ENCODE measurements at regions not wholly inside any gene's neighbourhood (a gene's known extent, or its start where the extent isn't known, plus 50 kb on each side); places are given as distances from the start of the nearest gene placed in this dataset.

DNA sequence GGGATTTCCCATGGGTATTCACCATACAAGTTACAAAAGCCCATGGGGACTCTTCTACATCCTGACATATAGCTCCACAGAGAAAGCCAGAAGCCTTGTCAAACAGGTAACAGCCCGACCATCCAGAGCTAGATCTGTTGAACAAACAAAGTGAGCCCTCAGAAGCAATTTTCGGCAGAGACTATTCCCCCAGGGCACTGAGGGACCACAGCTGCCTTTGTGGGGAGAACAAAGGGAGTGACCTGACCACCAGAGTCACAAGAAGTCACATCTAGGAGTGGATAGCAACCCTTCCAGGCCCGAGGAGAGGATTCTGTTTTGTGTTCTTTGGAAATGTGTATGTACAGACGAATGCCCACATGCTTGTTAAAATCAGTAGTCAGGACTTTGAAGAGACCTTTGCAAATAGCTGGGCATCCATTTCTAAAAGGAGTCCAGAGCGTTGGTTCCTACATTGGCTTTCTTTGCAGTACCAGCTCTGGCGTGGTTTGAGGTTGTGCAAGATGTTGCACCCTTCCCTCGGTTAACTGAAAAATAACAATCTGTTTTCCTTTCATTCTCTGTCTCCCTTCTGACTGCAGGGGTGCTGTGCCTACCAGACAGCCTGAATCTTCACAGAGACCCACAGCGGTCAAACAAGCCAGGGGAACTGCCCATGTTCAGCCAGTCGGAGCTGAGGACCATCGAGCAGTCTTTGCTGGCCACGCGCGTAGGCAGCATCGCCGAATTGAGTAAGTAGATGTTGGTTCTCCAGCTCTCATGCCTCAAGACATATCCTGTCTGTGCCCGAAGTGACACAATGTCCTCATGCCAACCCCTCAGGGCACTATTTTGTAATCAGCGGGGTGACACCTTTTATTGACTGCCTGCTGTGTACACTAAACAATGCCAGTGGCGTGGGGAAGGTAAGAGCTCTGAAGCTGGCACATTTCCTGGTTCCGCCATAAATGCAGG is 165.4 kb upstream of the PWP1 start:
- TF ChIP-seq GLIS3 (CRISPR knock-in tag; IDR thresholded peaks at IDR 0.05) (no peak), RARB (CRISPR knock-in tag; IDR thresholded peaks at IDR 0.05) (no peak), ZFP30 (CRISPR knock-in tag; IDR thresholded peaks at IDR 0.05) (no peak), ARNTL (CRISPR knock-in tag; IDR thresholded peaks at IDR 0.05; ENCODE audit: borderline replicate concordance, low read depth) (no peak), ZC3H10 (CRISPR knock-in tag; IDR thresholded peaks at IDR 0.05) (no peak)
- TF ChIP-seq, protein P1, sequence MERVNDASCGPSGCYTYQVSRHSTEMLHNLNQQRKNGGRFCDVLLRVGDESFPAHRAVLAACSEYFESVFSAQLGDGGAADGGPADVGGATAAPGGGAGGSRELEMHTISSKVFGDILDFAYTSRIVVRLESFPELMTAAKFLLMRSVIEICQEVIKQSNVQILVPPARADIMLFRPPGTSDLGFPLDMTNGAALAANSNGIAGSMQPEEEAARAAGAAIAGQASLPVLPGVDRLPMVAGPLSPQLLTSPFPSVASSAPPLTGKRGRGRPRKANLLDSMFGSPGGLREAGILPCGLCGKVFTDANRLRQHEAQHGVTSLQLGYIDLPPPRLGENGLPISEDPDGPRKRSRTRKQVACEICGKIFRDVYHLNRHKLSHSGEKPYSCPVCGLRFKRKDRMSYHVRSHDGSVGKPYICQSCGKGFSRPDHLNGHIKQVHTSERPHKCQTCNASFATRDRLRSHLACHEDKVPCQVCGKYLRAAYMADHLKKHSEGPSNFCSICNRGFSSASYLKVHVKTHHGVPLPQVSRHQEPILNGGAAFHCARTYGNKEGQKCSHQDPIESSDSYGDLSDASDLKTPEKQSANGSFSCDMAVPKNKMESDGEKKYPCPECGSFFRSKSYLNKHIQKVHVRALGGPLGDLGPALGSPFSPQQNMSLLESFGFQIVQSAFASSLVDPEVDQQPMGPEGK (CRISPR knock-in tag; IDR thresholded peaks at IDR 0.05; ENCODE audit: borderline replicate concordance): no peak
